Epithelial cell of esophagus (primary cell): ENCODE measurements at regions not wholly inside any gene's neighbourhood (a gene's known extent, or its start where the extent isn't known, plus 50 kb on each side); places are given as distances from the start of the nearest gene placed in this dataset.

Experiments used
- DNase-seq: peaks from one replicate; pipeline ENCODE4 v3.0.0; 2010; ENCODE audit warnings: low read depth
- H3K4me3 ChIP-seq: 2 replicates; pipeline ENCODE4 v1.5.1; 2011; ENCODE audit warnings: mild to moderate bottlenecking, low read length, control low read depth
- CTCF ChIP-seq: IDR thresholded peaks from 2 replicates; pipeline ENCODE4 v1.5.1; 2011; ENCODE audit warnings: low read depth, mild to moderate bottlenecking, low read length, control low read depth, inconsistent platforms; ENCODE audit not compliant: insufficient read depth; ENCODE audit errors: missing control alignments

DNA sequence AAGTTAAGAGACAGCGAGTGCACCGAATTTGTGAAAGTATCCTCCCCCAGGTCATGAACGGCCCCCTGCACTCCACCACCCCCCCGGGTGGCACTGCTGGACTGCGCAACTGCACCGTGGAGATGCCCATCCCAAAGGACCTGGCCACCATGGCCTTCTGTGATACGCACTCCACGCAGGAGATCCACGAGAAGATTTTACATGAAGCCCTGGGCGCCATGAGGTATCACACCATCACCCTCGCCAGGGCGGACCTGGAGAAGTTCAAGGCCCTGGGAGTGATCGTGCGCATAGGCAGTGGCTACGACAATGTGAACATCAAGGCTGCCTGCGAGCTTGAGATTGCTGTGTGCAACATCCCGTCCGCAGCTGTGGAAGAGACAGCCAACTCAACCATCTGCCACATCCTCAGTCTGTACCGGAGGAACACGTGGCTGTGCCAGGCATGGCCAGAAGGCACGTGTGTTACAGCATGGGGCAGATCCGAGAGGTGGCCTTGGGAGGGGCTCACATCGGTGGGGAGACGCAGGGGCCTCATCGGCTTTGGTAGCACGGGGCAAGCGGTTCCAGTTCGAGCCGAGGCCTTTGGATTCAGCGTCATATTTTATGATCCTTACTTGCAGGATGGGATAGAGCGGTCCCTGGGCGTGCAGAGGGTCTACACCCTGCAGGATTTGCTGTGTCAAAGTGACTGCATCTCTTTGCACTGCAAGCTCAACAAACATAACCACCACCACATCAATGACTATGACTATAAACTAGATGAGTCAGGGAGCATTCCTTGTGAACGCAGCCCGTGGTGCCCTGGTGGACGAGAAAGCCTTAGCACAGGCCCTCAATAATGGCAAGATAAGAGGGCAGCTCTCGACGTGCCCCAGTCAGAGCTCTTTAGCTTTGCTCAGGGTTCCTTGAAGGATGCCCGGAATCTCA is 290.8 kb upstream of the MC4R start:
- DNase-seq, result no peak
- no peak overlapping the region for H3K4me3 ChIP-seq
- TF ChIP-seq CTCF, result no peak

DNA sequence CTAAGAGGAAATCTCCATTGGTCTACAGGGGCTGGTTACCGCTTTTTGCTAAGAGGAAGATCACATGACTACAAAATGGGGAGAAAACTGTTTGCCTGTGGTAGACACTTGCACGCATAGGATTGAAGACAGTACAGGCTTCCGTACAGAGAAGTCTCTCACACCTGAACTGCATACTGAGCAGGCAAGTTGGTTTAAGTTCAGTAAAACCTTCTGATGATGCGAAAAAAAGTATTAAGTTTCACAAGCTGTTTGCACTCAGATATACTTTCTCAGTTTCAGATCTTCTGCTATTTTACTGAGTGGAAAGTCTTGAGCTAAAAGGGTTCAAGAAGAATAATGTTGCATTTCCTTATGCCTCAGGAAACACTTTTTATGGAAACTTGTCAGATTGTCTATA is 292.2 kb upstream of the MC4R start:
- DNase-seq, result no peak
- no peak for TF ChIP-seq CTCF
- no peak overlapping the region for H3K4me3 ChIP-seq

DNA sequence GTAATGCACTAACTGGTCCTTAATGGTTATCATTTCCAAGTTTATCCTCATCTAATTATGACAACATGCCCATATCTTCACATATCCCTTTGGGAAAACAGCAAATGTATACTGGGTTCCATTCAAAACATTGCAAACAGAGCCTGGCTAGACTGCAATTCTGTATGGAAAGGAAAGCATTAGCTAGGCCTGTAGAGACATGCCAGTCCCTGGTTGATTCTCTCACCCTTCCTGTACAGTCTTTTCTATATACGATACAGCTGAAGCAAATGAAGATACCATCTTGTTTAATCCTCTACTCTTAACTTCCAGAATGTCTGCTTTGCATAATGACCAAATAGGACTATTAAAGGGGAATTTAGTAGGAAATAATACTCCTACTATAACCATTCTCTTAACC is 294.4 kb upstream of the MC4R start:
- no peak for TF ChIP-seq CTCF
- no peak overlapping the region for H3K4me3 ChIP-seq
- DNase-seq, result peak; percentile 62

DNA sequence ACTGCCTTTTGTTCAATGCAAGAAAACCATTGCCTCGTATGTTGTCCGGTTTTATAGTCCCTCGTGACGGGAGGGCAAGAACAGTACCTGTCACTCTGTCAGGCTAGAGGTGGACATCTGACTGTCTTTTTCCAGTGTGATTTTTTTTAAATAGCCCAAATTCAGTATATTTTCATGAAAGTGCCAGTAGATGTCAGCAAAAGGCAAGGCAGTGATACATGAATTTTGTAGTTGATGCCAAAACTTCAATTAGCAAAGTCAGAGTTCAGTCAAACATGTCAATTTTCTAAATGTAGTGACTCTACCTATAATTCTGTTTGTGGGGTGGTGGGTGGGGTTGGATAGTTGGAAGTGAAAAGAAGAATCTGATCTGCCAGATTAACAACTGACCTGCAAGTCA is 296.0 kb upstream of the MC4R start:
- H3K4me3 ChIP-seq, result no peak overlapping the region
- peak; percentile 30 for TF ChIP-seq CTCF
- no peak for DNase-seq

GRCh38 chr18:60669938-60670337 is 297.4 kb upstream of the MC4R start:
- no peak for DNase-seq
- H3K4me3 ChIP-seq, result no peak overlapping the region
- no peak for TF ChIP-seq CTCF

DNA sequence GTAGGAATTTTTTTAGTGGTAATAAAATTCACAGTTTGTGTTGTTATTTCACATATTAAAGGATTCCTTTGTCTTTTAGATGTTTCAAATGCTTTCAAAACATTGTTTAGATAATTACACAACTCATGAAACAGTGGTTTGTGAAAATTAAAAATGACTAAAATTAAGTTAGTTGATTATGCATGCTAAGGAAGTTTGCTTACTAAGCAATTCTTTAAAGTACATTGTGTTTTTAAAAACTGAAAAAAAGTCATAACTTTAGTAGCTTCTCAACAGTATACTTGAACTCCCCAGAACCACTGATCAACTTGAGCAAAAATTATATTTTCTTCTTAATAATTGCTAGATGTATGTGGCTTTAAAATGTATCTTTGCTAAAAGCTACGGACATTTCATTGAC is 298.4 kb upstream of the MC4R start:
- H3K4me3 ChIP-seq, result no peak overlapping the region
- no peak for DNase-seq
- TF ChIP-seq CTCF, result no peak

DNA sequence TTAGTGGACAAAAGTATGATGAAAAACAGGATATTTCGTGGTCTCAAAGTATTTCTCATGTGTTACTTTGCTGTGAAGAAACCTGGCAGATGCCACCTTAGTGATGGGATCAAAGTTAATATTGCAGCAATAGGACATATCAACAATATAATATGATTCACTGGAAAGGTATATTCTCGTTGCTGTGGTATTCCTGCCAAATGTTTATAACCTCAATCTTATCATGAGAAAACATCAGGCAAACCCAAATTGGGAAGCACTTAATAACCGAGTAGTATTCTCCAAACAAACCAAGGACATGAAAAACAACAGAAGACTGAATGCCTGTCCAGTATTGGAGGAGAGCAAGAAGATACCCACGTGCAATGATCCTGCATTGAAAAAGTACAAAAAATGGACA is 302.6 kb upstream of the MC4R start:
- H3K4me3 ChIP-seq, result no peak overlapping the region
- DNase-seq, result no peak
- no peak for TF ChIP-seq CTCF
